ENCODE measurements at regions not wholly inside any gene's neighbourhood (a gene's known extent, or its start where the extent isn't known, plus 50 kb on each side); places are given as distances from the start of the nearest gene placed in this dataset.

DNA sequence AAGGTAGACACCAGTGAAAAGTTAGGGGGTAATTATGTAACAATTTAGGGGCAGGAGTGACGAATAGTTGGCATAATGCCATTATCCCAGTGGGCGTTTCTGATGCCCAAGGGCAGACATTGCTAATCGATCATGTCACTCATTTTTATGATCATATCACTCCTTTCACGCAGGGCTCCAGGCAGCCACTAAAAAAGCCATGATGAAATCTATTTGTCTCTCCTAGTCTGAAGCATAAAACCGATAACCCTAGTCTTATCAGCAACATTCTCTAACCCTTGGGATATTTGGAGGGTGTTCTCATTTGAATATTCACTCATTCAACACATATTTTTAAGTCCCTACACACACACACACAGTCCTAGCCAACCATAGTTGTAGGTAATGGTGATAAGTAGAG lies 114.9 kb downstream of the NMUR2 start:
- H3K36me3 ChIP-seq (ENCODE audit: low read depth, missing control alignments): no peaks in the 10 kb centered on the region
- 62 to 63% methylated on average over 5 of the region's 5 CpGs for WGBS, 2 donors
- intact Hi-C loops (cut with DNase I; ENCODE audit: low total_unique reads): no loop called here
- H3K4me1 ChIP-seq: no peaks in the 10 kb centered on the region
- no peak overlapping the region for H3K27ac ChIP-seq
- H3K4me3 ChIP-seq: no peak overlapping the region
- TF ChIP-seq, protein P1, sequence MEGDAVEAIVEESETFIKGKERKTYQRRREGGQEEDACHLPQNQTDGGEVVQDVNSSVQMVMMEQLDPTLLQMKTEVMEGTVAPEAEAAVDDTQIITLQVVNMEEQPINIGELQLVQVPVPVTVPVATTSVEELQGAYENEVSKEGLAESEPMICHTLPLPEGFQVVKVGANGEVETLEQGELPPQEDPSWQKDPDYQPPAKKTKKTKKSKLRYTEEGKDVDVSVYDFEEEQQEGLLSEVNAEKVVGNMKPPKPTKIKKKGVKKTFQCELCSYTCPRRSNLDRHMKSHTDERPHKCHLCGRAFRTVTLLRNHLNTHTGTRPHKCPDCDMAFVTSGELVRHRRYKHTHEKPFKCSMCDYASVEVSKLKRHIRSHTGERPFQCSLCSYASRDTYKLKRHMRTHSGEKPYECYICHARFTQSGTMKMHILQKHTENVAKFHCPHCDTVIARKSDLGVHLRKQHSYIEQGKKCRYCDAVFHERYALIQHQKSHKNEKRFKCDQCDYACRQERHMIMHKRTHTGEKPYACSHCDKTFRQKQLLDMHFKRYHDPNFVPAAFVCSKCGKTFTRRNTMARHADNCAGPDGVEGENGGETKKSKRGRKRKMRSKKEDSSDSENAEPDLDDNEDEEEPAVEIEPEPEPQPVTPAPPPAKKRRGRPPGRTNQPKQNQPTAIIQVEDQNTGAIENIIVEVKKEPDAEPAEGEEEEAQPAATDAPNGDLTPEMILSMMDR (IDR thresholded peaks at IDR 0.05): no peak
- TF ChIP-seq POLR2A (IDR thresholded peaks at IDR 0.05): no peak
- no peaks in the 10 kb centered on the region for H3K9me3 ChIP-seq
- DNase-seq: no peak
- no peaks in the 10 kb centered on the region for H3K27me3 ChIP-seq

- Histone ChIP-seq H3K27me3 (no peaks in the 10 kb centered on the region), H3K4me3 (no peak overlapping the region), H3K27ac (no peak overlapping the region), H3K36me3 (ENCODE audit: low read depth, missing control alignments) (no peaks in the 10 kb centered on the region), H3K4me1 (no peaks in the 10 kb centered on the region), H3K9me3 (no peaks in the 10 kb centered on the region)
- intact Hi-C loops (cut with DNase I; ENCODE audit: low total_unique reads): no loop called here
- DNase-seq: no peak
- WGBS, 2 donors: 37 to 49% methylated on average over 3 of the region's 3 CpGs
- TF ChIP-seq, protein P1 (IDR thresholded peaks at IDR 0.05): no peak
- no peak for TF ChIP-seq POLR2A (IDR thresholded peaks at IDR 0.05)
Measured at GRCh38 chr5:152288917-152289595, 116.0 kb downstream of the NMUR2 start.

- WGBS, 2 donors: 77 to 84% methylated on average over 6 of the region's 6 CpGs
- H3K27ac ChIP-seq: no peak overlapping the region
- no peaks in the 10 kb centered on the region for H3K27me3 ChIP-seq
- no peaks in the 10 kb centered on the region for H3K4me1 ChIP-seq
- intact Hi-C loops (cut with DNase I; ENCODE audit: low total_unique reads): no loop called here
- TF ChIP-seq, protein P1 (IDR thresholded peaks at IDR 0.05): no peak
- TF ChIP-seq POLR2A (IDR thresholded peaks at IDR 0.05): no peak
- no peak overlapping the region for H3K4me3 ChIP-seq
- H3K36me3 ChIP-seq (ENCODE audit: low read depth, missing control alignments): no peaks in the 10 kb centered on the region
- no peak for DNase-seq
- H3K9me3 ChIP-seq: no peaks in the 10 kb centered on the region
Measured at GRCh38 chr5:152288499-152288898, 116.6 kb downstream of the NMUR2 start.

- DNase-seq: no peak
- TF ChIP-seq POLR2A (IDR thresholded peaks at IDR 0.05): no peak
- TF ChIP-seq, protein P1 (IDR thresholded peaks at IDR 0.05): no peak
- intact Hi-C loops (cut with DNase I; ENCODE audit: low total_unique reads): no loop called here
- 73 to 78% methylated on average over 3 of the region's 3 CpGs for WGBS, 2 donors
- no peaks in the 10 kb centered on the region for H3K4me1 ChIP-seq
- H3K9me3 ChIP-seq: no peaks in the 10 kb centered on the region
- no peaks in the 10 kb centered on the region for H3K27me3 ChIP-seq
- H3K4me3 ChIP-seq: no peak overlapping the region
- H3K36me3 ChIP-seq (ENCODE audit: low read depth, missing control alignments): no peaks in the 10 kb centered on the region
- no peak overlapping the region for H3K27ac ChIP-seq
Measured at GRCh38 chr5:152285764-152286163, 119.3 kb downstream of the NMUR2 start.

DNA sequence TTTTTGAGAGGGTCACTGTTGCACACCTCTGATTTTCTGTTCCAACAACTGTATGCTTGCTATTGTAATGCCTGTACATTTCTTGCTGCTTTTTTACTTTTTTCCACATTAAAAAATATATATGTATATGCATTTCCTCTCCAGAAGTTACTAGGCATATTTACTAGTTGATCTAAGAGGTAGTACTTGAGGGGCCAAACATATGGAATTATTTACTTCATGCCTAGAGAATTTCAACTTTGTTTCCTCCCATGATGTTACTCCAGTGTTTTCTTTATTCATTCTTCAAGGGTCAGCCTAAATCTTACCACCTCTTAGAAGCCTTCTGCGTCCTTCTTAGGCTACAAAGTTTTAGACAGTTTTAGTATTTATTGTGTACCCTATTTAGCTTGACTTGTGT lies 122.7 kb downstream of the NMUR2 start:
- no peak overlapping the region for H3K27ac ChIP-seq
- H3K36me3 ChIP-seq (ENCODE audit: low read depth, missing control alignments): no peaks in the 10 kb centered on the region
- no peak for DNase-seq
- H3K4me1 ChIP-seq: no peaks in the 10 kb centered on the region
- no peaks in the 10 kb centered on the region for H3K27me3 ChIP-seq
- no peaks in the 10 kb centered on the region for H3K9me3 ChIP-seq
- intact Hi-C loops (cut with DNase I; ENCODE audit: low total_unique reads): no loop called here
- WGBS, 2 donors: 82 to 86% methylated on average over 1 of the region's 1 CpG
- no peak overlapping the region for H3K4me3 ChIP-seq
- TF ChIP-seq, protein P1 (IDR thresholded peaks at IDR 0.05): no peak
- no peak for TF ChIP-seq POLR2A (IDR thresholded peaks at IDR 0.05)

All from testis (tissue), 2 donors.